Activated CD8-positive, alpha-beta T cell treated with anti-CD3 and anti-CD28 coated beads for 36 hours (primary cell): ENCODE measurements at regions not wholly inside any gene's neighbourhood (a gene's known extent, or its start where the extent isn't known, plus 50 kb on each side); places are given as distances from the start of the nearest gene placed in this dataset.
"Not testable (repeated sequence)": the region's sequence is repeated elsewhere in the genome, so short reads cannot be mapped to it uniquely, and the experiment has no call there.

ENCODE experiments used
- ATAC-seq: fragments of 200-7000 bp; cut with Tn5 transposase; one replicate; pipeline ENCODE4 v1.10.0; 2021; ENCODE audit warnings: mild to moderate bottlenecking, moderate library complexity
- CTCF ChIA-PET: fragments of 350-600 bp; sonication (Branson Sonifier 250); formaldehyde crosslinking; loops from one replicate; lab custom pipeline; 2021; ENCODE audit warnings: antibody characterized with exemption; lab: Charles Lee
- POLR2A ChIA-PET: fragments of 350-600 bp; sonication (Branson Sonifier 250); formaldehyde crosslinking; loops from one replicate; lab custom pipeline; 2021; ENCODE audit warnings: antibody characterized with exemption; lab: Charles Lee
- DNase-seq: peaks from one replicate; pipeline ENCODE4 v3.0.0-alpha.2; 2020
- H3K27ac Mint-ChIP-seq: one replicate; pipeline ENCODE4 v1.8.0; 2021; ENCODE audit warnings: mild to moderate bottlenecking, mixed read lengths
- H3K27me3 Mint-ChIP-seq: one replicate; pipeline ENCODE4 v1.8.0; 2021; ENCODE audit warnings: mixed read lengths
- H3K36me3 Mint-ChIP-seq: one replicate; pipeline ENCODE4 v1.8.0; 2021; ENCODE audit warnings: low read depth, mixed read lengths
- H3K4me1 Mint-ChIP-seq: one replicate; pipeline ENCODE4 v1.8.0; 2021; ENCODE audit warnings: low read depth, mixed read lengths
- H3K4me3 Mint-ChIP-seq: one replicate; pipeline ENCODE4 v1.8.0; 2021; ENCODE audit warnings: mild to moderate bottlenecking, moderate library complexity, mixed read lengths
- H3K9me3 Mint-ChIP-seq: one replicate; pipeline ENCODE4 v1.8.0; 2021; ENCODE audit warnings: mixed read lengths
- intact Hi-C: fragments of 100-400 bp; cut with micrococcal nuclease; formaldehyde crosslinking; loops from one replicate; pipeline ENCODE4 v1.10.0; 2022

DNA sequence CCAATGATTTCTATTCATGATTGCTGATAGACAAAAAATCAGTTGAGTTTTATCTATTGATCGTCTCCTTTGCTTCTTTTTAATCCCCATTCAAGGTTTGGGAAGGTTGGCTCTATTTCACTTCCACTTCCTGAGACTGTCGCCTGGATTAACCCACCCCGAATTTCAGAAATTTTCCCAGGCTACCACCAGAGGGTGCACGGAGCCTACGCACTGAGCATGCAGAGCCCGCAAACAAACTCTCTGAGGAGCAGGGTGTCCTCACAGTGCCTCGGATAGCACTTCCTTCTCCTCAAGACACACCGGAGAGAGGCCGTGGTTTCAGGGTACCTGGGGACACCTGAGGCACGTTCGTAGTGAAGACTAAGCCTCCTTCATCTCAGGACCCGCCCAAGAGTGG lies 150.5 kb downstream of the CDY2A start:
- DNase-seq, POLR2A ChIA-PET, H3K27me3 Mint-ChIP-seq, H3K4me3 Mint-ChIP-seq, H3K4me1 Mint-ChIP-seq, intact Hi-C loops, H3K9me3 Mint-ChIP-seq, H3K27ac Mint-ChIP-seq, H3K36me3 Mint-ChIP-seq, CTCF ChIA-PET, ATAC-seq: not testable (repeated sequence)

DNA sequence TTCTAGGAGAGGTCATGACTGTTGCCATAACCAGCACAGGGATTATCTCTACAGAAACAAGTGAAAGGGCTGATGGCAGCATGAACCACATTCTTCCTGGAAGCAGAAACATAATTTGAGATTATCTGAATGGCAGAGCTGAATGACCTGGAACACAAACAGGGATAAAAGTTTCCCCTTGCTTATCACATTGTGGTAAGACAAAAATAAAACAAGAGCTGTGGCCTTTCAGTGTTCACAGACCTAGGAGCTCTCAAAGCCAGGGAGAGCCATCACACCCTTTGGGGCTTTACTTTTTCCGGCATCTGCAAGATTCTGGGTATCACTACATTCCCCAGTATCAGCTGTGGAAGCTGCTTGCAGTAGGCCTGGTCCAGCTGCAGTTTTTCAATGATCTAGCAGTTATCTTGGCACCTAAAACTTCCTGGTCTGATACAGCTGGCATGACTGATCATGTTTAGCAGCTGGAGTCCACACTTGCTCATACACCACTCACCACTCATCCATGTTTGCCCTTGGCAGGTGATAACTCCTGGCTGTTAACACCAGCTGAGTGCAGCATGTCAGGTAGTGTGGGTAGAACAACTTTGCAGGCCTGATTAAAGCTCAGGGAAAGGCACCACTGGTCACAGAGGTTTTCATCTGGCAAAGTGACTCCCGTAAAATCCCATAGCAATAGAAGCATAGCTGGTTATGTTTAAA lies 163.5 kb downstream of the CDY2A start:
- intact Hi-C loops, DNase-seq, H3K27me3 Mint-ChIP-seq, H3K27ac Mint-ChIP-seq, ATAC-seq, POLR2A ChIA-PET, H3K9me3 Mint-ChIP-seq, H3K36me3 Mint-ChIP-seq, CTCF ChIA-PET, H3K4me3 Mint-ChIP-seq, H3K4me1 Mint-ChIP-seq: not testable (repeated sequence)

DNA sequence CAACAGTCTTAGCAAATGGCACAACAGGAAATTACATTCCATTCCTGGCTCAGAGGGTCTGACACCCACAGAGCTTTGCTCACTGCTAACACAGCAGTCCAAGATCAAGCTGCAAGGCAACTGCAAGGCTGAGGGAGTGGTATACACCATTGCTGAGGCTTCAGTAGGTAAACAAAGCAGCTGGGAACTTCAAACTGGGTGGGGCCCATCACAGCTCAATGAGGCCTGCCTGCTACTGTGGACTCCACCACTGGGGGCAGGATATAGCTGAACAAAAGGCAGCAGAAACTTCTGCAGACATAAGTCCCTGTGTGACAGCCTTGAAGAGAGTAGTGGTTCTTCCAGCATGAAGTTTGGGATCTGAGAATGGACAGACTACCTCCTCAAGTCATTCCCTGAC lies 212.0 kb downstream of the CDY2A start:
- H3K4me1 Mint-ChIP-seq, H3K9me3 Mint-ChIP-seq, H3K27me3 Mint-ChIP-seq, DNase-seq, H3K4me3 Mint-ChIP-seq, POLR2A ChIA-PET, CTCF ChIA-PET, H3K36me3 Mint-ChIP-seq, H3K27ac Mint-ChIP-seq, ATAC-seq, intact Hi-C loops: not testable (repeated sequence)

DNA sequence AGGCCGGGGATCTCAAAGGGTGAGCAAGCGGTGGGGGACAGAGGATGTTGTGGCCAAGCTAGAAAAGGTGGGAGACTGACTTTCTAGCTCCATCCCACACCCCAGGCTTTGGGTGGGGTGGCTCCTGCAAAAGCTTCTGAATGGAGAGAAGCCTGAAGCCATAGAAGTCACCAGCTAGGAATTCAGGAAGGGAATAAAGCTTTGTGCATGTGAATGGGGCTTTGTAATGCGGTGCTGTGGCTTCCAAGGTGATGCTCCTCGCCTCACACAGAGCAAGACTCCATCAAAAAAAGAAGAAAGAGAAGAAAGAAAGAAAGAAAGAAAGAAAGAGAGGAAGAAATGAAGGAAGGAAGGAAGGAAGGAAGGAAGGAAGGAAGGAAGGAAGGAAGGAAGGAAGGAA lies 237.0 kb downstream of the CDY2A start:
- H3K4me3 Mint-ChIP-seq, H3K4me1 Mint-ChIP-seq, ATAC-seq, H3K36me3 Mint-ChIP-seq, CTCF ChIA-PET, H3K27me3 Mint-ChIP-seq, POLR2A ChIA-PET, H3K9me3 Mint-ChIP-seq, intact Hi-C loops, H3K27ac Mint-ChIP-seq, DNase-seq: not testable (repeated sequence)

DNA sequence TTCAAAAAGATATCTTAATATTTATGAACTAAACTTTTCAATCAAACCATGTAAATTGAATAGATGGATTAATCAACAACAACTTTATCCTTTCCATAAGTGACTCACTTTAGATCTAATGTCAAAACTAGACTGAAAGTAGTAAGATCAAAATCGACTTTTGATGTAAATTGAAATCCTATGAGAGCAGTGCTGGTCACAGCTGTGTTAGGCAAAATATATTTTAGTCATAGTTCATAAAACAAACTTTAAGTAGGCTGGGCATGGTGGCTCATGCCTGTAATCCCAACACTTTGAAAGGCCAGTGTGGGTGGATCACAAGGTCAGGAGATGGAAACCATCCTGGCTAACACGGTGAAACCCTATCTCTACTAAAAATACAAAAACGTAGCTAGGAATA lies 245.5 kb downstream of the CDY2A start:
- H3K4me1 Mint-ChIP-seq, DNase-seq, H3K4me3 Mint-ChIP-seq, ATAC-seq, intact Hi-C loops, CTCF ChIA-PET, H3K36me3 Mint-ChIP-seq, H3K27ac Mint-ChIP-seq, POLR2A ChIA-PET, H3K27me3 Mint-ChIP-seq, H3K9me3 Mint-ChIP-seq: not testable (repeated sequence)

DNA sequence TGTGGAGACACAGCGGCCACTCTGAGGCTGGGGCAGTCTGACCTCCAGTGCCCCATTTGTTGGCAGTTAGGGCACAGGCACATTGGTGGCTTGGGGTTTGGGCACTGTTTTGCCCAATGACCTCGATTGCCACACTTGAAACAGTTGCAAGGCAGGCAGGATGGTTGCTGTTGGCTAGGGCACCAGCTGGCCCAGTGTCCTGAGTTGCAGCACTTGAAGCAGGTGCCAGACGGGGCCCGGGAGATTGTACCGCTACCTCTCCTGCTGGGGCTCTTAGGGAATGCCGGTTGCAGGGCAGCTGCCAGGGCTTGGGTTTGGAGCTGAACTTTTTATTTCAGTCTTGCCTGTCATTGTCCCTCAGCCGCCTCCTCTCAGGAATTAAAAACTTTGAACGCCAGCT lies 252.2 kb upstream of the HSFY1 start:
- H3K4me3 Mint-ChIP-seq, POLR2A ChIA-PET, H3K36me3 Mint-ChIP-seq, H3K4me1 Mint-ChIP-seq, ATAC-seq, H3K27me3 Mint-ChIP-seq, intact Hi-C loops, H3K27ac Mint-ChIP-seq, CTCF ChIA-PET, H3K9me3 Mint-ChIP-seq, DNase-seq: not testable (repeated sequence)

DNA sequence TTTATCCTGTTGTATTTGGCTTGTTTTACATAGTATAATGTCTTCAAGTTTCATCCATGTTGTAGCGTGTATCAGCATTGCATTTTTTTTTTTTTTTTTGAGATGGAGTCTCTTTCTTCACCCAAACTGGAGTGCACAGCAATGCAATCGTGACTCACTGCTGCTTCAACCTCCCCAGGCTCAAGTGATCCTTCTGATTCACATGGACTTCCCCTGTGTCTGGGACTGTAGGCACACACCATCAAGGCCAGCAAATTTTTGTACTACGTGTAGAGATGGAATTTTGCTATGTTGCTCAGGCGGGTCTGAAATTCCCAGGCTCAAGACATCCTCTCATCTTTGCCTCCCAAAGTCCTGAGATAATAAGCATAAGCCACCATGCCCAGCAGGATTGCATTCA lies 248.1 kb upstream of the HSFY1 start:
- POLR2A ChIA-PET, H3K4me1 Mint-ChIP-seq, H3K4me3 Mint-ChIP-seq, CTCF ChIA-PET, DNase-seq, H3K9me3 Mint-ChIP-seq, H3K27ac Mint-ChIP-seq, ATAC-seq, intact Hi-C loops, H3K27me3 Mint-ChIP-seq, H3K36me3 Mint-ChIP-seq: not testable (repeated sequence)

DNA sequence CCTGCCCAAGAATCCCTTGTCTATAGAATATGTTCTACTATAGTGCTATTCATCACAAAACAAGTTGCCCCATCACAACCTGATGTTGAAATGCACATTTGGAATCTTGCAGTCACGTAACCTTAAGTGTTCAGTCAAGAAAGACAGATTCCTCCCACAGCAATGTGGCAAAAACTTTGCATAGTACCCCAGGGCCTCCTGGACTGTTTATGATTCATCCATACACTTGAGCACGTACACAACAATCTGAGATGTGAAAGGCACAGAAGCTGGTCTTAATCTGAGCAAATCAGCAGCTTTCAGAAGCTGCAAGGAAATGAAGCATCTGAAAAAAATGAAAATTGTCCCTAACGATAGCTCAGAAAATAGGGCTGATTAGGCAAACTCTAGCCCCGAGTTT lies 240.2 kb upstream of the HSFY1 start:
- H3K4me1 Mint-ChIP-seq, H3K36me3 Mint-ChIP-seq, H3K27me3 Mint-ChIP-seq, ATAC-seq, CTCF ChIA-PET, intact Hi-C loops, H3K4me3 Mint-ChIP-seq, DNase-seq, POLR2A ChIA-PET, H3K27ac Mint-ChIP-seq, H3K9me3 Mint-ChIP-seq: not testable (repeated sequence)

DNA sequence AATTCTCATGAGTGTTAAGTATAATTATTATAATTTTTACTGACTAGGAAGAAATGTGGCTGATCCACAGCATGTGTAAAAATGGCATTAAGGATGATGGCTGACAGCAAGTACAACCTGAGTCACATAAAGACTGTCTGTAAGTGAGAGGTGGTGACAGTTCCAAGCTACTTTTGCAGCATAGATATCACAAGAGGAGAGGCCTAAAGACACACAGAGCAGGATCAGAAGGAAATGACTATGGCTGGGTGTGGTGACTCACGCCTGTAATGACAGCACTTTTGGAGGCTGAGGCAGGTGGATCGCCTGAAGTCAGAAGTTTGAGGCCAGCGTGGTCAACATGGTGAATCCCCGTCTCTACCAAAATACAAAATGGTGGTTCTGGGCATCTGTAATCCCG lies 234.7 kb upstream of the HSFY1 start:
- CTCF ChIA-PET, POLR2A ChIA-PET, H3K4me1 Mint-ChIP-seq, DNase-seq, ATAC-seq, H3K4me3 Mint-ChIP-seq, H3K36me3 Mint-ChIP-seq, H3K9me3 Mint-ChIP-seq, H3K27me3 Mint-ChIP-seq, intact Hi-C loops, H3K27ac Mint-ChIP-seq: not testable (repeated sequence)

DNA sequence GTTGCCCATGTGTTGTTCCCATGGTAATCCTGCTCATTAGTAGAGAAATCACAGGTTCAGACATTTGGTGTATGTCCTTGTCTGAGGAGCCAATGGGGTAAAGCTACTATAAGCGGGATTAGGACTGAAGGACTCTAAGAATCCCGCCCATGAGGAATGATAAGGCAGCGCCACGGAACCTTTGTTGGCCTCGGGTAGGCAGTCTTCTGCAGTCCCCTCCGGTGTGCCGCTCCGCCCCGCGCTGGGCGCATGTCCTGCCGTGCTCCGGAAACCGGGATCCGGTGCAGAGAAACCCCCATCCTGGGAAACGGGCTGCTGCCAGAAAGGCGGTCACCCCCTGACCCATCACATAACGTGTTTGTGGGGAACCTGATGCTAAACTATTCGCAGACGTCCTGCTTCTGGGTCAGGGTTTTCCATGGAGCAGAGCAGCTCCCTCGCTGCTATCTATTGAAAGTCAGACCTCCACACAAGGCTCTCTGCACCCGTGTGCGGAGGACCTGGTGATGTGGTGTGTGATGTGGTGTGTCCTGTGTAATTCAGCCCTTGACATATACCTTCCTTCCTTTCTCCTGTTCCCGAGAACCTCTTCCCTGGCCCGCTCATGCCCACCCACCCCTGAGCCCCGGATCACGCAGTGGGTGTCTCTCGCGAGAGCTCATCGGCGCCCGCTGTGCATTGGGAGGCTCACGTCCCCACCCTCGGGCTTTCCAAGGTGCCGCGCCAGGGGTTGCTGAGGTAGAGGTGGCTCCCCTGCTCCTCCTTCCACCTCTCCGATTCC lies 220.8 kb upstream of the HSFY1 start:
- H3K27ac Mint-ChIP-seq, H3K4me3 Mint-ChIP-seq, intact Hi-C loops, CTCF ChIA-PET, POLR2A ChIA-PET, H3K27me3 Mint-ChIP-seq, ATAC-seq, H3K36me3 Mint-ChIP-seq, H3K4me1 Mint-ChIP-seq, H3K9me3 Mint-ChIP-seq, DNase-seq: not testable (repeated sequence)

DNA sequence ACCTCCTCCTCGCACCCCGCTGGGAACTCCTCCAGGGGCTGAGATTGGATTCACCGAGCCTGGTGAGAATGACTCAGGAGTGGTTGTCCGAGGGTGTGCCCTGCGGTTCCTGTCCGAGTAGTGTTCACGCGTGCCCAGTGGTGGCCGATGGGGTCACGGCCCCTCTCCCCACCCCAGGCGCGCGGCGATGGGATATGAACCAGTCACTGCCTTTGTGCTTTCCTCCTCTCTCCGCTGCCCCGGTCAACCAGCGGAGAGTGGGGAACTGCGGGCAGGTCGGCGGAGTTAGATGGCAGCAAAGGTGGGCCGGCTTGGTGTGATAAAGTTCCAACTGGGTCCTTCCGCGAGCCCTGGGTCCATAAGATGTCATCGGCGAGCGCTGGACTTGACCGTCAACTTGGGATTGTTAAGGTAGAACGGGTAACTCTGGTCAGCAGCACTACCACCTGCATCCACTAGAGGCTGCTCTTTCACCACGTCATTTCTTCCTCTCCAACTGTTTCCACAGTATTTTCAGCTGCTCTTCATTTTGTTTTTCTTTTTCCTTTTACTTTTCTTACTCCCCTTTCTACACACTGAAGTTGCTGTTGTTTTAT lies 220.1 kb upstream of the HSFY1 start:
- POLR2A ChIA-PET, H3K27ac Mint-ChIP-seq, DNase-seq, H3K9me3 Mint-ChIP-seq, intact Hi-C loops, H3K4me1 Mint-ChIP-seq, H3K27me3 Mint-ChIP-seq, CTCF ChIA-PET, H3K36me3 Mint-ChIP-seq, H3K4me3 Mint-ChIP-seq: not testable (repeated sequence)
- ATAC-seq: peak; percentile 74

DNA sequence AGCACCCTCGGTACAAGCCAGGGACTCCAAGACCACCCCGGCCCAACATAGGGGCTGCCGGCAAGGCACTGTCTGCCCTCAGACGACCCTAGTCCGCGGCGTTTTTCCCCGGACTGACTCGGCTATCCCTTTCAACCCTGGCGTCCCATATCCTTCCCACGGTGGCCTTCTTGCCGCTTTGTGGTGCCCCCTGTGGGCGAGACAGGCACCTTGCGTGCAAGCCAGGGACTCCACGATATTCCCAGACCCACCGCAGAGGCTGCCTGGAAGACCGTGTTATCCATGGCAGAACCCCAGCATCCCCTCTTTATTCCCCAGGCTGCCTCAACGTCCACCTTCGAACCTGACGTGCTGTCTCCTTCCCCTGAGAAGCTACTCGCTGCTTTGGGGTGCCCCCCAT lies 204.0 kb upstream of the HSFY1 start:
- H3K27ac Mint-ChIP-seq, H3K4me1 Mint-ChIP-seq, H3K4me3 Mint-ChIP-seq, intact Hi-C loops, H3K9me3 Mint-ChIP-seq, ATAC-seq, CTCF ChIA-PET, POLR2A ChIA-PET, DNase-seq, H3K27me3 Mint-ChIP-seq, H3K36me3 Mint-ChIP-seq: not testable (repeated sequence)
